ENCODE measurements at regions not wholly inside any gene's neighbourhood (a gene's known extent, or its start where the extent isn't known, plus 50 kb on each side); places are given as distances from the start of the nearest gene placed in this dataset.
"Not testable (repeated sequence)": the region's sequence is repeated elsewhere in the genome, so short reads cannot be mapped to it uniquely, and the experiment has no call there.

DNA sequence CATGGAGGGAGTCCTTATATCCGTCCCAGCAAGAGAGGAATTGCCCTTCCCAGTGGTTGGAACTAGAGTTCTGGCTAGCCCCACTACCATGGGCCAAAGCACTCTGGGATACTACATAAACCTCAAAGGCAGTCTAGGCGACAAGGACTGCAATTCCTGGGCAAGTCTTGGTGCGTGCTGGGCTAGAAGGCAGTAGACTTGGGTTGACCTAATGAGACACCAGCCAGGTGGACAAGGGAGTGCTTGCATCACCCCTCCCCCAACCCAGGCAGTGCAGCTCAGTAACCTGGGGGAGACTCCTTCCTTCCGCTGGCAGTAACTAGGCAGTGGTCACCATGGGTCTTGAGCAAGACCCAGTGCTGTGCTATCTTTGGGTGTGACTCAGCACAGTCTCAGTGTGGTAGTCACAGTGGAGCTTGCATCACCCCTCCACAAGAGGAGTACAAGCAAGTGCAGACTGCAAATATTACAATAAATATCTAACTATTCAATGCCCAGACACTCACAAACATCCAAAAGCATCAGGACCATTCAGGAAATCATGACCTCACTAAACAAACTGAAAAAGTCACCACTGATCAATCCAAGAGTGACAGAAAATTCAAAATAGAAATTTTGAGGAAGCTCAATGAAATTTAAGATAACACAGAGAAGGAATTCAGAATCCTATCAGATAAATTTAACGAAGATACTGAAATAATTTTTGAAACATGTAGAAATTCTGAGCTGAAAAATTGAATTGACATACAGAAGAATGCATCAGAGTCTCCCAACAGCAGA, 84.7 kb upstream of the LYPLAL1 start:
- peaks cover 2% of the 10 kb centered on the region for H3K9me3 Mint-ChIP-seq (ENCODE audit: unreplicated experiment)
- no peak for DNase-seq
- H3K4me3 Mint-ChIP-seq (ENCODE audit: unreplicated experiment), result no peak overlapping the region
- H3K27ac Mint-ChIP-seq (ENCODE audit: unreplicated experiment), result no peak overlapping the region
- H3K4me1 Mint-ChIP-seq (ENCODE audit: low read depth, unreplicated experiment), result no peaks in the 10 kb centered on the region
- no peaks in the 10 kb centered on the region for H3K36me3 Mint-ChIP-seq (ENCODE audit: unreplicated experiment)
- no peak for TF ChIP-seq CTCF (IDR thresholded peaks at IDR 0.05; ENCODE audit: partially characterized antibody, unreplicated experiment)
- no peaks in the 10 kb centered on the region for H3K27me3 Mint-ChIP-seq (ENCODE audit: unreplicated experiment)

- H3K4me1 Mint-ChIP-seq (ENCODE audit: low read depth, unreplicated experiment), result no peaks in the 10 kb centered on the region
- H3K4me3 Mint-ChIP-seq (ENCODE audit: unreplicated experiment), result no peak overlapping the region
- H3K9me3 Mint-ChIP-seq (ENCODE audit: unreplicated experiment), result peaks cover 2% of the 10 kb centered on the region
- no peak for DNase-seq
- H3K27me3 Mint-ChIP-seq (ENCODE audit: unreplicated experiment), result no peaks in the 10 kb centered on the region
- no peak for TF ChIP-seq CTCF (IDR thresholded peaks at IDR 0.05; ENCODE audit: partially characterized antibody, unreplicated experiment)
- no peaks in the 10 kb centered on the region for H3K36me3 Mint-ChIP-seq (ENCODE audit: unreplicated experiment)
- no peak overlapping the region for H3K27ac Mint-ChIP-seq (ENCODE audit: unreplicated experiment)
Observed at GRCh38 chr1:219090607-219091006, 83.1 kb upstream of the LYPLAL1 start.

GRCh38 chr1:219092206-219092605, 81.5 kb upstream of the LYPLAL1 start:
- Mint-ChIP-seq H3K36me3 (ENCODE audit: unreplicated experiment) (no peaks in the 10 kb centered on the region), H3K4me3 (ENCODE audit: unreplicated experiment) (no peak overlapping the region), H3K9me3 (ENCODE audit: unreplicated experiment) (peaks cover 2% of the 10 kb centered on the region), H3K27ac (ENCODE audit: unreplicated experiment) (no peak overlapping the region), H3K4me1 (ENCODE audit: low read depth, unreplicated experiment) (no peaks in the 10 kb centered on the region), H3K27me3 (ENCODE audit: unreplicated experiment) (no peaks in the 10 kb centered on the region)
- no peak for TF ChIP-seq CTCF (IDR thresholded peaks at IDR 0.05; ENCODE audit: partially characterized antibody, unreplicated experiment)
- no peak for DNase-seq

DNA sequence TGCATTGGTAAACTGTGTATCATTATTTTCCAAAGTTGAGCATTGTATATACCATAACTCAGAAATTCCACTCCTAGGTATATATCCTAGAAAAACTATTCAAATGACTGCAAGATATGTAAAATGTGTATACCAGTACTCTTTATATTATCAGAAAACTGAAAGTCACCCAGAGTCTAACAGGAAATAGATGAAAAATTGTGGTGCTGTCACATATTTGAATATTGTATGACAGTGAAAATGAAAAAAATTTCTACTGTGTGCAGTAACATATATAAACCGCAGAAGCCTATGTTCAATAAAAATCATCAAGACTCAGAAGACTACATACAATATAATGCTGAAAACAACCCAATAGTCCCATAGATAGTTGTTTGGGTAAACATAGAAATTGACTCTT, 74.4 kb upstream of the LYPLAL1 start:
- Mint-ChIP-seq H3K9me3 (ENCODE audit: unreplicated experiment) (no peaks in the 10 kb centered on the region), H3K4me1 (ENCODE audit: low read depth, unreplicated experiment) (no peaks in the 10 kb centered on the region), H3K36me3 (ENCODE audit: unreplicated experiment) (no peaks in the 10 kb centered on the region), H3K27ac (ENCODE audit: unreplicated experiment) (no peak overlapping the region), H3K27me3 (ENCODE audit: unreplicated experiment) (no peaks in the 10 kb centered on the region), H3K4me3 (ENCODE audit: unreplicated experiment) (no peak overlapping the region)
- TF ChIP-seq CTCF (IDR thresholded peaks at IDR 0.05; ENCODE audit: partially characterized antibody, unreplicated experiment), result no peak
- DNase-seq, result no peak

DNA sequence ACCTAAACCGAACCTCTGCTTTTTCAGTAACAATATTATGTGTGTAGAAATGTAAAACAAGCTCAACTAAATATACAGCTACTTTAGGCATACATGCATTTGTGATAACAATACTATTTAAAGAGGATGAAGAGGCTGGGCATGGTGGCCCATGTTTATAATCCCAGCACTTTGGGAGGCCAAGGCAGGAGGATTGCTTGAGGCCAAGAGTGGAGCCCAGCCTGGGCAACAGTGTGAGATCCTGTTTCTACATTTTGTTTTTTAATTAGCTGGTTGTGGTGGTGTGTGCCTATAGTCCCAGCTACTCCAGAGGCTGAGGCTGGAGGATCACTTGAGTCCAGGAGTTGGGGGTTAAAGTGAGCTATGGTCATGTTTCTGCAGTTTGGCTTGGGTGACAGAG, 73.6 kb upstream of the LYPLAL1 start:
- Mint-ChIP-seq H3K4me1 (ENCODE audit: low read depth, unreplicated experiment) (no peaks in the 10 kb centered on the region), H3K36me3 (ENCODE audit: unreplicated experiment) (no peaks in the 10 kb centered on the region), H3K9me3 (ENCODE audit: unreplicated experiment) (no peaks in the 10 kb centered on the region), H3K27me3 (ENCODE audit: unreplicated experiment) (no peaks in the 10 kb centered on the region), H3K4me3 (ENCODE audit: unreplicated experiment) (no peak overlapping the region), H3K27ac (ENCODE audit: unreplicated experiment) (no peak overlapping the region)
- no peak for DNase-seq
- TF ChIP-seq CTCF (IDR thresholded peaks at IDR 0.05; ENCODE audit: partially characterized antibody, unreplicated experiment), result no peak

DNA sequence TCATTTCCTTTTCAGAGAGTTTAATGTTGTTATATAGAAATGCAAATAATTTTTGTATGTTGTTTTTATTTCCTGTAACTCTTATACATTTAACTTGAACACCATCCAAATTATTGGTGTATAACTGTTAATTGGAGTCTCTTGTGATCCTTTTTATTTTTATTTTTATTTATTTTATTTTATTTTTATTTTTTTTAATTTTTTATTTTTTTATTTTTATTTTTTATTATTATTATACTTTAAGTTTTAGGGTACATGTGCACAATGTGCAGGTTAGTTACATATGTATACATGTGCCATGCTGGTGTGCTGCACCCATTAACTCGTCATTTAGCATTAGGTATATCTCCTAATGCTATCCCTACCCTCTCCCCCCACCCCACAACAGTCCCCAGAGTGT, 71.2 kb upstream of the LYPLAL1 start:
- not testable (repeated sequence) for H3K27ac Mint-ChIP-seq (ENCODE audit: unreplicated experiment); DNase-seq; H3K36me3 Mint-ChIP-seq (ENCODE audit: unreplicated experiment); H3K27me3 Mint-ChIP-seq (ENCODE audit: unreplicated experiment); H3K4me1 Mint-ChIP-seq (ENCODE audit: low read depth, unreplicated experiment); H3K4me3 Mint-ChIP-seq (ENCODE audit: unreplicated experiment); H3K9me3 Mint-ChIP-seq (ENCODE audit: unreplicated experiment)
